HK-2 (cell line): ENCODE measurements at regions not wholly inside any gene's neighbourhood (a gene's known extent, or its start where the extent isn't known, plus 50 kb on each side); places are given as distances from the start of the nearest gene placed in this dataset.
"Not testable (repeated sequence)": the region's sequence is repeated elsewhere in the genome, so short reads cannot be mapped to it uniquely, and the experiment has no call there.

Experiments
- DNase-seq: peaks from one replicate; pipeline ENCODE4 v3.0.0-alpha.2; 2018; ENCODE audit not compliant: unreplicated experiment

DNA sequence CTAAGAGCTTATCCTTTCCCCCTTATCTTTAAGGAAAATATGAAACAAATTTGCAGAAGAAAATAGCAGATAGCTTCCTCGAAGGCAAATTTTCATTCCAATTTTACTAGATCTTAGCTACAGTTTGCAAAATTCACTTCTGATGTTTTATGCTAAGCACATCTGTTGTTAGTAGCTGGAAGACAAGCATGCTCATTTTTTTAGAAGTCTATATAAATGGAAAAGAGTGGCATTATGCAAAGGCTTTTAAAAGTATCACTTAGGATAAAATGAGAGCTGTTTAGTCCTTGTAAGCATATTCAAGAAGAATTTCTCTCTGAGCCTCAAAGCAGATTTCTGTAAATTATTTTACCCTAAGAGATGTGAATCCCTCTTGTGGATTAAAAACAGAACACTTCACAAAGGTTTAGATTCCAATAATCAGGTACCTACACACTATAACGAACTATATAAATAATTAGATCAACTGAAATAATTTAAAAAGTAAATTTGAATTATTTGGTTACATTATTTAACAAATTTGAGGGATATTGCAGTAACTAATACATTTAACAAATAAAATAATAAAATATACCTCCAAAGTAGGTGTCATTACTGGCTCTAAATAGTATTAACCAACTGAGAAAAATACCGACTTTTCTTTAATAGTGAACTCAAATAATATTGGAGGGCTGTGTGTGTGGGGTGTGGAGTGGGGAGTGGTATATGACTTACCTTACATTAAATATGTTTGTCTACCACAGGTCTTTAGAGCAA lies 307.1 kb downstream of the SEMA3D start:
- no peak for DNase-seq

DNA sequence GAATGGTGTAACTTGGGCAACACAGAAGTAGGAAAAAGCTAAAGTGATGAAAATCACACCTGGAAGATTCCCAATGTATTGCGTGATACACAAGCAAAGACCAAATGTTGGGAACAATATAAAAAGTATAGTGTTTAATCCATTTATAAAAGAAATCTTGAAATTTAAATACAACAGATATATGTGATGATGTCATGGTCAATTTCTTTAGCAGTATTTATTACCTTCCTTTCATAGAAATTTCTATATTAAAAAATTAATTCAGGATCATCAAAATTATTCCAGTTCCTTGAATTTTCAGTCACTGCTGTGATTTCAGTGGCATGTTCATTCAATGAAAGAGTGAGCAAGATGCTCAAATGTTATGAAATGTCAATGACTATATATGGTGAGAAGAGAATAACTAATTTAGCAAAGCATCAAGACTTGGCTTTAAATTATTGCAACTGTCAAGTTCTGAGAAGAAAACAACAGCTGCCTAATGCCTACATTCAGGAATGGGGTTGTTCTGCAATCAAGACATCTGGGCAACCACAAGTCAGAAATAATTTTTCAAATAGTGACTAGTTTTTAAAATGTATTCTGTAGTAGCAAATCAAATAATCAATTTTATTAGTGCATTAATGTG lies 308.8 kb downstream of the SEMA3D start:
- DNase-seq, result no peak

DNA sequence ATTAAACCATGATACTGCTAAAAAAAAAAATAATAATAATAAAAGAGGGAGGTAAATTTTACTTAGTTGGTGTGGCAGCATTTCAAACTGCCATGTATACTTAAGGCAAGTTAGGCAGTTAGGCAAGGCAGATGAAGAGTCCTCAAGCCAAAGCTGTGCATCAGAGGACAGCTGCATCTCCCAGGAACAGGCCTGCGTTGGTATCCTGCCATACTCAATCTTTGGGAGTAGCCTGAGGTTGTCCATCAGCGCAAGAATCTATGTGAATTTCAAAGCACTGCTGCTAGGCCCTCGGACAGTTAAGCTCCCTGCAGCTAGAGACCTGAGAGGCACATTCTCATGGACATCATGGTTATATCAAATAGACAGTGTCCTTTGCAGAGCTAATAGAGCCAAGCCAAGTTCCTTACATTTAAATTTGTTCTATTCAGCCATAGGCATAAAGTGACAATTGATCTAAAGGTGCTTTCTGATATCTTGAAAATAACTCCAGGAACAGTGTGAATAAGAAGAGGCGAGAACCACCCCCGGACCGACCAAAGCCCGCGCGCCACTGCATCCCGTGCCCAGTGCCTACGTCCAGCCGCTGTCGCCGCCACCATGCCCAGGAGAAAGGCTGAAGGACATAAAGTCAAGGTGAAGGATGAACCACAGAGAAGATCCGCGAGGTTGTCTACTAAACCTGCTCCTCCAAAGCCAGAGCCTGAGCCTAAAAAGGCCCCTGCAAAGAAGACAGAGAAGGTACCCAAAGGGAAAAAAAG lies 310.6 kb downstream of the SEMA3D start:
- DNase-seq, result no peak

DNA sequence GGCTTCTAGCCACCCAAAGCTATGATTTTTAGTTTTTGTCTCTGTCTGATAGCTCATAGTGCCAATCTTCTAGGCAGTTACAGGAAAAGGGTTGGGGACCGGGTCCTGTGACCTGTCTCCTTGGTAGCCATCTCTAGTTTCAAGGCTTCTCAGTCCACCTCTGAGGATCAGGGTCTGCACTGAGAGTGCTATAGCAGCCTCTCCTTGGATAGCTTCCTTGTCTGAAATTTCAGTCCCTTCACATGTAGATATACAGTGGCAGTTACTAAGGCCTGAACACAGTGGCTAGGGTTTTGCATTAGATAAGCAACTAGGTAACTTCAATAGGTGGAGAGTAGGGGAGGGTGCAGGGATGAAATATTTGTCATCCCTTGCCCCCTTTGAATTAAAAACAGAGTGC lies 321.3 kb downstream of the SEMA3D start:
- DNase-seq, result no peak

DNA sequence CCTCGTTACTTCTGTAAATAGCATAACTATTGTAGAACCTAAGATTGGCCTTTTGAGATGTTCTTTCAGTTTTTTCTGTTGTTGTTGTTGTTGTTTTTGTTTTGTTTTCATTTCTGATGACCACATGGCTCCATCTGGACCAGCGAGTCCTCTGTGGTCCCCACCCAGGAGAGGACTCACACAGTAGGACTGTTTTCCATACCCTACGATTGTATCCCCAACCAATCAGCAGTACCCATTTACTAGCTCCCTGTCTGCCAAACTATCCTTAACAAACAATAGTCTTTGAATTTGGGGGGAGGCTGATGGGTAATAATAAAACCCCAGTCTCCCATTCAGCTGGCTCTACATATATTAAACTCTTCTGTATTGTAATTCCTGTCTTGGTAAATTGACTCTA lies 329.5 kb downstream of the SEMA3D start:
- no peak for DNase-seq

DNA sequence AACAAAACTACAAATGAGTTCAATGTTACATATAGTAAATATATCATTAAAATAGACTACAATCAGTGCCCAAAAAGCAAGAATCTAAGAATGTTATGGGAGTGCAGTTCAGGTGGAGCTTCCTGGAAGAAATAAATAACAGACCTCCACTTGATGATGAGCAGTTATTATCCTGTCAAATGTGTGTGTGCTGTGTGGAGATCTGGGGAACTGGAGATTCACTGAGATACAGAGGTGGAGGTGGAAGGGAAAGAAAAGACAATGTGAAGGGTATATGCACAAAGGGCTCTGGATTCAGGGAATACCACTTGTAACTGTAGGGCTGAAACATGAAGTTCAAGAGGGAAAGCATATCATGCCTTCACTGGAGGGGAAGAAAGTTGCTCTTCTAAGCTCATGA lies 331.1 kb downstream of the SEMA3D start:
- no peak for DNase-seq

DNA sequence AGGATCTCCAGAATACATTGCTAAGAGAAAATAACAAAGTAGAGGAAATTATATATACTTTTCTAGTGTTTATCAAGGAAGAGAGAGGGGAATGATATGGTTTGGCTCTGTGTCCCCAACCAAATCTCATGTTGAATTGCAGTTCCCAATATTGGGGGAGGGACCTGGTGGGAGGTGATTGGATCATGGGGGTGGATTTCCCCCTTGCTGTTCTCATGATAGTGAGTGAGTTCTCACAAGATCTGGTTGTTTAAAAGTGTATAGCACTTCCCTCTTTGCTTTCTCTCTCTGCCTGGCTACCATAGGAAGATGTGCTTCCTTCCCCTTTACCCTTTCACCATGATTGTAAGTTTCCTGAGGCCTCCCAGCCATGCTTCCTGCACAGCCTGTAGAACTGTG lies 337.9 kb downstream of the SEMA3D start:
- not testable (repeated sequence) for DNase-seq

DNA sequence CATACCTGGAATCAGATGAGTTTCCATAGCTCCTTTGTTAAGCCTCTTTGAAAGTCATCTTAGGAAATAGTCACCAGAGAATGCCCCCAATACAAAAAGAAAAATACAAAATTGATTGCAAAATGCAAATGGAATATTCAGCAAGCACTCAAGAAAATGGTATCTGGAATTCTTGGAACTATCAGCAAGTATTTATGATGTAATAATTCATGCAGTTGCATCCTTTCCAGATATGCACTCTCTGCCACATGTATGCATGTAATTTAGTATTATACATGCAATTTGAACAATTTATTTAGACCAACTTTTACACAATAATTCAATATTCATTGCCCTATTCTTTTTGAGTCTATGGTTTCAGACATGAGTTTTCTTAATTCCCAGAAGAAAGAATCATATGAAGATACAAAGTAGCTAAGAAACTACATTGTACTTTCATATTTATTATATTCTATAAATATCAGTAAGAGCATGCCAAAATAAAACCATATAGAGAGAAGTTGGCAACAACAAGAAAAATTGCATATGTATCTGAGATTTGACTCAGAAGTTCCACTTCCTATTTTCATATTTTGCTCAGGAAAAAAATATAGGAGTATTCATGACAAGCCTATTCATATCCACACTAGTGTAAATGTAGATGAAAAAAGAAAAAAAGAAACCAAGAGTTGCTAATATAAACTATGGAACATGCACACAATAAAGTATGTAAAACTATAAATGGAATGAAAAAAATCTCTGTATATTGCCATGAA lies 338.5 kb downstream of the SEMA3D start:
- DNase-seq, result no peak

DNA sequence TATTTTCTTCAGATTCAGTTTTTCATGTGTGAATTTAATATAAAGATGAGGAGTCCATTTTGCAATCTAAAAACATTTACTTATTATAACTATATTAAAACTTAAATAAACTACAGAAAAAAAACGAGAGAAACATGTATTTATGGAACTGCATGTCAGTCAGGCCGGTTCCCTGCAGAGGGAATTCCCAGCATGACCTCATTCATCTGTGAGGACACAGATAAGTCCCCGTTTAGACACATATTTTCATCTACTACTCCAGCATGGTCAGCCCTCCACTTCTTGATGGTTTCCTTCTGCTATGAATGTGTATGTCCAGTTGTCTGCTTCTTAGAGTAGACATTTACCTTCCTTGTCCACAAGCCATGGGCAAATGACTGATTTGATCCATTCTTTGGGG lies 339.1 kb downstream of the SEMA3D start:
- no peak for DNase-seq

DNA sequence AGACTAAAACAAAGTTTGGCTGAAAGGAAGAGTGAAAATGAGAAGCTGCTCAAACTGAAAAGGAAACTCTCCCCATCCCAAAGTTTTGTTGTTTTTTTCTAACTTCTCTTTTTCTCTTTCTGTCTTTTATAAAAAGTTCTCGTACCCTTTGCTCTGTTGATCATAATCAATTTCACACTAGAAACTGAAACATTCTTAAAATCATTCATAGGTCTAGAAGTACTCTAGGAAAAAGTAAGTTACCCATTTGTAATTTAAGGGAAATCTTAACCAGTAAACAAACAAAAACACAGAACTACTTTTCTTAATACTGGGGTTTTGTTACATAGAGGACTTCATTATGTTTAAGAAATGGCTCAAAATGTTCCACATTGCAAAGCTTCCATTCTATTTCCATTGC lies 339.8 kb downstream of the SEMA3D start:
- DNase-seq, result no peak

DNA sequence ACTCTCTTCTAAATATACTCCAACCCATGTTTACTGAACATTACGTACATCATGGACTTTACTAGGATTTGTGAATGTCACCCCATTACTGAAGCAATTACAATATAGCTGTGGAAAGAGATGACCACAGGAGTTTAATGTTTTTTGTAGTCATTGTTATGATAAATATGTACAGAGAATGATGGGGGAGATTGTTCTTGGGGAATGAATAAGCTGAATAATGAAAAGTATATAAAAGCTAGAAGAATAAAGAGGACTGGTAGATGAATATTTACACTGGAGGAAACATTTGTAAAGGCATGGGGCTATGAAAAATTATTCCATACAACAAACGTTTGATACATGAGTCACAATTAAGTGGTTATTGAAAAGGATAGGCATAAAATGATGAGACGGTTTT lies 340.9 kb downstream of the SEMA3D start:
- DNase-seq, result no peak

DNA sequence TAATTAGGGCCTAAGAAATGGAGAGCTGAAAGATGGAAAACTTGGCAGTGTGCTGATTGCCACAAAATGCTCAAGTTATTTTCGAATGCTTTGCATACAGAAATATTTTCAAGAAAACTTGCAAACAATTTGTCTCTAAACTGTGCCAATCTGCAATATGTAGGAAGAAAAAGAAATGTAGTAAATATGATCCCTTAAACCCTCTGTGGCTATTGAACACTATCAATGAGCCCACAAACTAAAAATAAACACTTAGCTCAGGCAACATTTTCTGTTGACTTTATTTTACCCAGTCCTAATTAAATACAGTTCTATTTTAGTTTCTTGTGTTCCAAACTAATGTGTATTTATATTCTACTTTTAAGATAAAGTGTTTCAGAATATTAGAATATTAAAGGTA lies 342.1 kb downstream of the SEMA3D start:
- no peak for DNase-seq

DNA sequence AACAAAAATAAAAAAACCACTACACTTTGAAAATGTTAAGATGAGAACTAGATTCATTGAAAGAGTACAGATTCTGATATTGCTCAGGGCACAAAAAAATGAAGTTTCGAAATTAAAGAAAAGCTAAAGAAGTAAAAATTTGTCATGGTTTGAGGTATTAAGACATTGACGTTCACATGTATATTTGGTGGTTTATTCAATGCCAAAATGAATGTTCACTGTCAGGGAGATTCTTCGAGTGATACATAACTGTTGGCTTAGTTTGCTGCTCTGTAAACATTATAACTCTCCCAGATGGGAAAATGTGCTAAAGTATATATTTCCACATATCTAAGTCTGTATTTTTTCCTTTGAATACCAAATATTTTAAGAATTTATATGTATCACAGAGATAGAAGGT lies 345.0 kb downstream of the SEMA3D start:
- no peak for DNase-seq

DNA sequence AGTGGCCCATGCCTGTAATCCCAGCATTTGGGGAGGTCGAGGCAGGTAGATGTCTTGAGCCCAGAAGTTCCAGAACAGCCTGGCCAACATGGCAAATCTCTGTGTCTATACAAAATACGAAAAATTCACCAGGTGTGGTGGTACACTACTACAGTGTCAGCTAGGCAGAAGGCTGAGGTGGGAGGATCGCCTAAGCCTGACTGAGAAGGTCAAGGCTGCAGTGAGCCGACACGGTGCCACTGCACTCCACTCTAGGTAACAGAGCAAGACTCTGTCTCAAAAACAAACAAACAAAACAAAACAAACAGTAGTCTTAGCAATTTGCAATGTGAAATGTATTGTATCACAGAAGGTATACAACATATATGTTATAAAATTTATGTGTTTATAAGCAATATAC lies 348.0 kb downstream of the SEMA3D start:
- no peak for DNase-seq

DNA sequence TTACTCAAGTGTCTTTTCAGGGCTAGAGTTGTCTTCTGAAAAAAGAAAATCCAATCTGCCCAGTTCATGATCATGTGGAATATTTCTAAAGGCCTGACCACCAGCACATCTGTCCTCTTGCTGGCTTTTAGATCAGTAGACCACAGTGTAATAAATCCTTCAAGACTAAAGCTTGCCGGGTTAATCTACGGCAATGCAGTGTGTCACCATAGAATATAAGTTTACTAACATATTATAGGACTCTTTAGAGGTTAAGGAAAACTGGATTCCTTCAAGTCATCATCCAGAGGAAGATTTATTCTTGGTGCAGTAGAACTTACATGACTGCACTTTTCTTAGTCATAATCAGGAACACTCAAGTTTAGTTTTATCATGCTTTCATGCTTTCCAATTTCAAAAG lies 349.5 kb downstream of the SEMA3D start:
- no peak for DNase-seq

DNA sequence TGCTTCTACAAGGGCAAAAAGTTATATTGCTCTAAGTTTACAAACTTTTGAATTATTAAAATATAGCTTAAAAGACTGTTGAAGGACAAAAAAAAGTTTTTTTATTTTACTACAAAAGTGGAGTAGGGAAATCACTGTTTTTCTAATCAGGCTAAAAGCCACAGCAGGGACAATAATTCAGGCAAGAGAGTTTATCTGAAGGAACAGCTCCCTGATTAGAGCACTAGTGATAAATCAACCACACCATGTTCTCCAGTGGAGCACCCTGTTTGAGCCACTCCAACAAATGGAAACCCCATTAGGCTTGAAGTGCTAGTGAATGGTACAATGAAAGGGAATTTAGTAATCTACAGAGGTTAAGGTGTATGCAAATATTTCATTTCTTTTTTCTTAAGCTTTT lies 357.1 kb downstream of the SEMA3D start:
- DNase-seq, result no peak

DNA sequence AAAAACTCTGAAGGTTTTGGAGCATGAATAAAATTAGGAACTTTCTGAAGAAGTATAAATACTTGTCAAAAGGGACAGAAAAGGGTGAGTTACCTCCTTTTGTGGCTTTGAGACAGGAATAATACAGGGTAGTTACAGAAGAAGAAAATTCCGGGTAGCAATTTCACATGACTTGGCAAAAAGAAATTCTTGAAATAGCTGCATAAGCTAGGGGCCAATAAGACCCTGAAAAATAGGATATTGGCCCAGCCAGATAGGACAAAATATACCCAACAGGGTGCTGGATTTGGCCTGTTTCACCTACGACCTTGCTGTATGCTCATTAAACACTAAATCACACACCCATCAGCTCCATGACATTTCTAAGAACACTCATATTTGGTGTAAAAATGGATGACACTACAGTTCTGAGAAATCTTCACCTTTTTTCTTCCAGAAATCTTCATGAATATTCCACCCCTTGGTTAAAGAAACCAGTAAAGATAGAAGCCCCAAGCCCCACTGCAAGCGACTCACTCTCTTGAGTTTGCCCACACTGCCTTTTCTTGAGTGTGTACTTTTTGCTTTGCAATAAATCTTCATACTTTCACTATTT lies 362.7 kb downstream of the SEMA3D start:
- no peak for DNase-seq

DNA sequence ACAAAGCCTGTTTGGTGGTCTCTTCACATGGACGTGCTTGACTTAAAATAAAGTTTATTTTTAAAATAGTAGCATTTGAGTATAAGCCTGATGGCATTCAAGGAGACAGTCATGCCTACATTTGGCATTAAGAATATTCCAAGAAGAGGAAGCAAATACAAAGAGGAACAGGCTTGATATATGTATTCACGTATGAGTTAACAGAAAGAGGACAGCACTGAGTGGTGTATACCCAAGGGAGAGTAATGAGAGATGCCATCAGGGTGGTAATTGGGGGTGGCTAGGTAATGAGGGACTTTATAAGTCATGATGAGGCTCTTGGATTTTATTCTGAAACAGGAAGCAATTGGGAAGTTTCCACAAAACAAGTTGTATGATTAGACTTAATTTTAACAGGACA lies 363.3 kb downstream of the SEMA3D start:
- no peak for DNase-seq

DNA sequence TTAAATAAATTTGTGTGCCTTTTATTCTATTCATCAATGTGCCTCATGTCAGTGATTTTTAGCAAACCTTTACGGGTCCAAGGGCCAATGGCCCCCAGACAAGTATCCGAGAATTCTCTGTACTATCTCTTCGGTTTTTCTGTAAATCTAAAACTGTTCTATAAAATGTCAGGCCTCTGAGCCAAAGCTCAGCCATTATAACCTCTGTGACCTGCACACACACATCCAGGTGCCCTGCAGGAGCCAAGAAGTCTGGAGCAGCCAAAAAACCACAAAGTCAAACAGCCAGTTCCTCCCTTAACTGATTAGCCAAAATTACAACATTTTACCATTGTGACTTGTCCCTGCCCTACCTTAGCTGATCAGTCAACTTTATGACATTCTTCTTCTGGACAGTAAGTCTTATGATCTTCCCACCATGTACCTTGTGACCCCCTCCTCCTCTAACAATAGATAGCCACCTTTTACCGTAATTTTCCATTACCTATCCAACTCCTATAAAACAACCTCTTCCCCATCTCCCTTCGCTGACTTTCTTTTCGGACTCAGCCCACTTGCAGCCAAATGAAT lies 363.8 kb downstream of the SEMA3D start:
- DNase-seq, result no peak

DNA sequence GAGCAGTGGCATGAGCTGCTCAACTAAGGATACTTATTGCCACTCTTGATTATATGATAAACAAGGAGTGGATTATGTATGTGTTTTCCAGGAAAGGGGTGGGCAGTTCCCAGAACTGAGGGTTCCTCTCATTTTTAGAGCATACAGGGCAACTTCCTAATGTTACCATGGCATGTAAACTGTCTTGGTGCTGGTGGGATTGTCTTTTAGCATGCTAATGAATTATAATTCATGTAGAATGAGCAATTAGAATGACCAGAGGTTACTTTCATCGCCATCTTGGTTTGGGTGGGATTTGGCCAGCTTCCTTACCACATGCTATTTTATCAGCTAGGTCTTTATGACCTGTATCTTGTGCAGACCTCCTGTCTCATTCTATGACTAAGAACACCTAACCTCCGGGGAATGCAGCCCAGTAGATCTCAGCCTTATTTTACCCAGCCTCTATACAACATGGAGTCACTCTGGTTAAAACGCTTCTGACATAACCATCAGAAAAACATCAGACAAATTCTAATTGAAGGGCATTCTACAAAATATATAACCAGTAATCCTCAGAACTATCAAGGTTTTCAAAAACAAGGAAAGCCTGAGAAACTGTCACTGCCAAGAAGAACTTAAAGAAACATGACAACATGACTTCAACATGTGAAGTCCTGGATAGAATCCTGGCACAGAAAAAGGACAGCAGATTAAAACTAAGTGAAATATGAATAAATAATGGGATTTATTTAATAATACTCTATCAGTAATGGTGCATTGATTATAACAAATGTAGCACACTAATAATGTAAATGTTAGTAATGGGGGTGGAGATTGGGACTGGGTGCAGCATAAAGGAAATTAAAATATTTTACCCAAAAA lies 365.0 kb downstream of the SEMA3D start:
- no peak for DNase-seq

DNA sequence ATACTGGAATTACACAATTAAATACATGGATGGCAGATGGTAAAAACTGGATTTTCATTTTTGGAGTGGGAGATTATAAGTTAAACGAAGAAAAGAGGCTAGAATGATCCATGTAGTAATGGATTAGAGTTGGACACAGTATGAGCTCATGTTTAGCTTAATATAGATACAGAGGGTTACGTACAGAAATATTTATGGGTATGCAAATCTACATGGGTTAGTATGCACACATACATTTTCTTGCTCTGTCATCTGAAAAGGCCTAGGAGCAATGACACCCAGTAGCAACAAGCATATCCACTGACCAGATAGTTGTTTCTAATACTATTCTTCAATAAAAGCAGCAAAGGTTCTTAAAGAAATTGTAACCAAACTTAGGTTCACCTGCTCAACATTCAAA lies 366.4 kb downstream of the SEMA3D start:
- DNase-seq, result no peak
